Activated CD4-positive, alpha-beta T cell treated with anti-CD3 and anti-CD28 coated beads for 48 hours (primary cell): ENCODE measurements at regions not wholly inside any gene's neighbourhood (a gene's known extent, or its start where the extent isn't known, plus 50 kb on each side); places are given as distances from the start of the nearest gene placed in this dataset.

ENCODE experiments used
- DNase-seq: peaks from one replicate; pipeline ENCODE4 v3.0.0-alpha.2; 2020

DNA sequence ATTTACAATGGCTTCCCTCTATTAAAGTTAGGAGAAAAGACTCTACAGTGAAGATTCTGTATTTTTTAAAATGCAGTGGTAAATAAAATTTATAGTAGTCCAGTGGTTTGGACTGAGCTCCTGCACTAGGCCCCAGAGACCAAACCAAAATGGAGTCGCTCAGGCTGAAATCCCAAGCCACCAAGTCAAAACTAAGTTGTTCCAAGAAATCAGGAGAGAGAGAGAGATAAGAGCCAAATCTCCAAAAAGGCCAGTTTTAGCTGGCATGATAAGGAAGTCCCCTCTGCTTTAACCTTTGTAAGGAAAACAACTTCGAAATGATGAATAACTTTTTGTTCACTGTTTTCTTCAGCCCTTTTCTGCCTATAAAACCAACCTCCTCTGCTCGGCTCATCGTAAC lies 265.9 kb upstream of the KLF14 start:
- DNase-seq, result no peak

DNA sequence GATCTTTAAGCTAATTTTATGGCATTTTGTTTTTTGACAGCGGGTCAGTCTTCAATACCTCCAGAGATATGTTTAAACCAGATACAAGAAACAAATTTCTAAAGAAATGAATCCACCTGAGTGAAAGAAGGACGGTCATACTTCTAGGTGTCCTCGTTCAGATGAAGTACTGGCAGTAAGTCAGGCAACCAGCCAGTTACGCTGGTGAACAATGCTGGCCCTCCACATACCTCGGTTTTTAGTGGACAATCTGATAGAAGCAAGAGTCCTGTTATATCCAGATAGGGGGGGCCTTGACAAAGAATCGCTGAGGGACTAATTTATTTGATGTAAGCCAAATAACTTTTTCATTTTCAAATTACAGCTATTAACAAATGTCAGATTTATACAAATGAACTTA lies 266.4 kb upstream of the KLF14 start:
- DNase-seq, result no peak

DNA sequence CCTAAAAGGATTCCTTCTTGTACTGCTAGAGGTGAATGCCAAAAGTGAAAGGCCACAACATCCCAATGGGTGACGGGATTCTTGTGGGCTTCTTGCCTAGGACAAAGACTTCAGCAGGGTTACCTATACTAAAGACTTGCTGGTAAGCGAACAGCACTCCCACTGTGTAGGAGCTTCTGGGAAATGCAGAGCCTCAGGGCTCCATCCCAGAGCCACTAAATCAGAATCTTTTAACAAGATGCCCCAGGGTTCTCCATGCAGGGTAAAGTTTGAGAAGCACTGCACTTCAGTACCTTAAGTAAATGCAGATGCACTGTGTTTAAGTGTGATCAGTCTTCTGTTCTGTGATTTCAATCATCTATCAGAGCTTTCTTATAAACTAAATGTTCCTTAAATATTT lies 266.9 kb upstream of the KLF14 start:
- no peak for DNase-seq

DNA sequence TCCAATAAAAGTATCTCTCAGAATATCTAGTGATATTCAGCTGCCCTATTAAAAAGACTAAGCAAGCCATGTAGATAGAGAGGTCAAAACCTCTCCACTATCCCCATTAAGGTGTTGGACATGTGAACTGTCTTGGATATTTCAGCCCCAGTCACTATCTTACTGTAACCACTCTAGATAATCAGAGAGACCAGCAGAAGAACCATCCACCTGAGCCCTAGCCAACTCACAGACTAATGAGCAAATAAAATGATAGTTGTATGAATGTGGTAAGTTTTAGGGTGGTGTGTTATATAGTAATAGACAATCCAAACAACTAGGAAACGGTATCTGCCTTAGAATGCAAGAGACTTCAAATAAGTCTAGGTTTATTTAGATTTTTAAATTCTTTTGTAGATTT lies 268.6 kb upstream of the KLF14 start:
- no peak for DNase-seq

GRCh38 chr7:131003634-131004033 lies 269.6 kb upstream of the KLF14 start:
- DNase-seq, result no peak

DNA sequence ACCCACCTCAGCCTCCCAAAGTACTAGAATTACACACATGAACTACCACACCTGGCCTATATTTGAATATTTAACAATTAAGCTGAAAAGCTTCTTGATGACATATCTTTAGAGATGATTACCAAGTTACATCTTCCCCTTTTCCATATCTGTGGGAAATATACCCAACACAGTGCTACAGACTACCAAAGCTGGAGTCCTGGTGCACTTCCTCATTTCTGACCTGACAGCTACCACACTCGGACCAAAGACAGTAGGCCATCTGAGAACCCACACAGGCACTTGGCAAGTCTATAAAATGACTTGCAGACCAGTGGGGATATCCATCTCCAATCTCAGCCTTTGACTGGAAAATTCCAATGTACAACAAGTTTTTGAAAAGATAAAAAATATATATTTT lies 270.4 kb upstream of the KLF14 start:
- no peak for DNase-seq

DNA sequence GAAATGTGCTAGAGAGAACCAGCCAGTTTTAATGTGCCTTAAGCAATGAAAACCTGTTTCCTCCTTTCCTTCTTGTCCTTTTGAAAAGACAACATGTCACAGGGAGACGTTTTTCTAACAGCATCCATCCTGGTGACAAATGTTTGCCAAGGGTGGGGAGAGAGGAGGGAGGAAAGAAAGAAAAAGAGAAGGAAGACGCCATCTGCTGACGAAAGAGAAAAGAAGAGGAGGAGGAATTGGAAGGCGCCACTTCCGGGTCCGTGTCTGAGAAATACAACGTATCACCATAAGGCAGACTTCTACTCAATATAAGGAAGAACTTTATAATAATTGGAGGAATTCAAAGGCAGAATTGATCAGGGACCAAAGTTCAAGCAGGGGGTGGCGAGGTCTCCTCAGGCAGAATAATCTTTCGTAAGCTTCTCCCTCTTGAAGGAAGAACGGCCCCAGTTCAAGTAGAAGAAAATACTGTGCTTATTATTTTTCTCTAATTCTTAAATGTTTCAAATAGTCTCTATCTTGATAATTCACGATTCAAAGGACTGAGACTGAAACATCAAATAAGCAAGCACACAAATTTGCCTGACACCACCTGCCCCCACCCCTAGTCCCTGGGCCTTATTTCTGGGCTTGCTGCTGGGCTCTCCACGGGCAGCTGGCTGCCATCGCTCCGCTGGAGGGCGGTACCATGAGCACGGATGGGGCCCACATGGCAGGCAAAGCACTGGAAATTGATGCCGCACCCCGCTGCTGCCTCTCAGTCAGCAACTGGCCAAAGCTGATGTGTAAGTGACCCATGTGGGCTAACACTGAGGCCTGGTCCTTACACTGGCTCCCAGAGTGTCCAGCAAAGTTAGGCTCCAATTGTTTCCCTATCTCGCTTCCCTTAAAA lies 273.7 kb upstream of the KLF14 start:
- peak; percentile 76 for DNase-seq

DNA sequence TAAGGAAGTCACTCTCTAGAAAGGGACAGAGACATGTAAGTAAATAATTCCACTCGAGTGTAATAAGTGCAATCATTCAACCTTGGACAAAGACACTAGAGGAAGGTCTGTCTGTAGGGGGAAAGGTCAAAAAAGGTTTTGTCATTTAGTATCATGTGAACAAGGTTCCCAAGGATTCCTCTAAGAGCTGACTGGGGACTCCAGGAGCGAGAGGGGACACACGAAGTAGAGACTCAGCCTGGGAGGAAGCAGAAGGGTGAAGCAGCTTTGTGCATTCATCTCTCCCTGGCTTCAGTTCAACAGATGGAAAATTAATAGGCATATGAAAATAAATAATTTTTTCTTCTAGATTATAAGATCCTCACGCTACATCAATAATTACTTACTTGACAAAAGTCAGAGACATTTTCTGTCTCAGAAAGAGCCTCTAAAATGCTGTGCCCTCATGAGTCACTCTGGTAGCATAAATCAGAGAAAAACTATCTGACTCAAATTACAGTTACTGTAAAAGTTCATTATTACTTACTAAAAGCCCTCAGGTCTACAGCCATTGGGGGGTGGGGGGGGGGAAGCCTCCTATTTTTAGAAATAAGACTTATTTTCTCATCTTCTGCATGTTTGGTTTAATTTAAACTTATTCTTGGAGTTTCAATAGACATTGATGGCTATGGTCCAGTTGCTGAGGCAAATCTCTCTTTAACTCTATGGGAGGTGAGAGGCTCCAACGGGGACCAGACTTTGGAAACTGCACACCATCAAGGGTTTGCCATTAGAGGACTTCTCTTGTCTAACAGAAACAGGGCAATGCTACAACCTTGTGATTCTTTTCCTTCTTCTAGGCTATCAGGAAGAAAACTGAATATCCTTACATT lies 275.1 kb upstream of the KLF14 start:
- DNase-seq, result no peak

- DNase-seq, result no peak
These were observed 276.2 kb upstream of the KLF14 start for GRCh38 chr7:131010029-131010716.

DNA sequence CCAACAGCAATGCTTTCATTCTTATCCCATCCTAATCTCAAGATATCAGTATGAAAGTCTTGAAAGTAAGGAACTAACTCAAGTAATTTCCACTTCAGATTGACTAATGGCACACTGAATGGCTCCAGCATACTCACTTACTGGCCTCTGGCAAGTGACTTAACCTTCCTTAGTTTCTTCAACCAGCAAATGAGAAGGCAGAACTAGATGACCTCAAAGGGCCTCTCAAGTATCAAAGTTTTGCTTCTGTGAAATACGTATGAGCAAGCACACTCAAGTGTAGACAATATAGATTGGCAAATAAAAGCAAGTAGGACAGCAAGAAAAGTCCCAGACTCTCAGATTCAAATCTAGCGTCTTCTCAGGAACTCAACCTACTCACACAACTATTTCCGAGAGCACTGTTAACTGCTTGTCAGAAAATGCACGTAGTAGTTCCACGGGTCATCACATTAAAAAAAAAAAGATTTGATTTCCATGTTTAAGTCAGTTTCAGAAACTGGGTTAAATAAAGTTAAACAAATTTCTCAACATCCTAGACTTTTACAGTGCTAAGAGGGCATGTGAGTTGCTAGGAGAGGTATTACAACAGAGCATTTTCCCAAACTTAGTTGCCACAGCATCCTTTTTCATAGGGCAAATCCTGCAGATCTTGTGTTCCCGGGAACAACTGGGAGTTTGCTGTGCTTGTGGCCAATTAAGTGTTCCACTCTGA lies 276.9 kb upstream of the KLF14 start:
- DNase-seq, result no peak

DNA sequence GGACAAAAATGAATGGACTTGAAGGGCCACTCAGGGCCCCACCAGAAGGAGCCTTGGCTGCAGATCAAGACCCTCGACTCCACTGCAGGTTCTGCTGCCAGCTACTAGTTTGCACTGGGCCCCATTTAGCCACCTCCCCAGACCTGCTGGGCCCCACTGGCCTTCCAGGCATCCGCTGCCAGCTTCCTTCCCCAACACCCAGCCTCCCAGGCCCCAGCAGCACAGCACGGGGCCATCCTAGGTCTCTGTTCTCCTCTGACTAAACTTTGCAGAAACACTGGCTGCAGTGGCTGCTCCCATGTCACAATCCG lies 277.4 kb upstream of the KLF14 start:
- peak; percentile 63 for DNase-seq

DNA sequence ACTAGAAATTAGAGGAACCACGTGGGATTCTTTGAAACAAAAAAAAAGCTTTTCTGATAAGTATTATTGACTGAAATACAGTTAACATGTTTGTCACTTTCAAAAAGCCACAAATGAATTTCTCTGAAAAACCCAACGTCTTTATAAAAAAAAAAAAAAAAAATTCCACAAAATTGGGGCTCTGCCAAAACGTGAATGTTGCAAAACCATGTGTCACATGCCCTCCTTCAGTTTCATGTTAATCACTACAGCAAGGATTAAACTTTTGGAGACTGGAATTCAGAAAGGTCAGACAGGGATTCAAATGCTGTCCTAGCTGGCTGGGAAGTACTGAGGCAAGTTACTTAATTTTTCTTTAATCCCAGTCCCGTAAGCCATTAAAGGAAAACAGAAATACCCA lies 278.0 kb upstream of the KLF14 start:
- DNase-seq, result no peak

DNA sequence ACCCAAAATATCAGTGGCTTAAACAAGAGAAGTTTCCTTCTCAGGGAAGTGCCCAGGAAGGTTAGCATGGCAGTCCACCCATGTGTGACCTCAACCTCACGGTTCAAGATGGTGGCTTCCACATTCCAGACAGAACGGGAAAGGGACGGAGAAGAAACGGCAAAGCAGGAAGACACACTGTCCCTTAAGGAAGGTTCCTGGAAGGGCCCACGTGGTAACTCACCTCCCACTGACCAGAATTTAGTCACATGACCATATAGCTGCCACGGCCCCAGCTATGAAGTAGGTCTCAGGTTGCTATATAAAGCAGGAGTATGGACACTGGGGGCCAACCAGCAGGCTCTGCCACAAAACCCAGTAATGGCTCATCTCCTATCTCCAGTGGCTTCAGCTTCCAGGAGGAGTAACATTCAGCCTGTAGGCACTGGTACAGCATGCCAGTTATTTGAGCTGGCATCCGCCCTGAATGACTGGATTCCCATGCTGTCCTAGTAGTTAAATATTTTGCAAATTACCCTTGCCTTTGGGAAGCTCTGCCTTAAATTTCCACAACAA lies 278.5 kb upstream of the KLF14 start:
- no peak for DNase-seq

DNA sequence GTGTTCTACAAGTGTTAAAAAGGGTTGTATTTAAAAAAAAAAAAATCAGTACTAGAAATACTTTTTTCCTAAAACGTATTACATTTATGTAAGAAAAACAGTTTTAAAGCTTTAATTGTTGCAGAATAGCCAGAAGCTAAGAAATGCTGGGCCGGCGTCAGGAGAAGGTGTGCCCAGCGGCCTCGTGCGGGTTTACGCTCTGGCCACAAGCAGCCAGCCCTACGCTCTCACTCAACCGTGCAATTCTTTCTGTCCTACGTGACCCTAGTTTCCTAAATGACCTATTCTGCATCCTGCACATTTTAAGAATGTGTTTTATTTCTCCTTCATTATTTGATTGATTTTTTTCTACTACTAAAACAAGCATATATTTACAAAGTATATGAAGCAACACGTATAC lies 279.7 kb upstream of the KLF14 start:
- DNase-seq, result no peak

- DNase-seq, result no peak
These were observed 281.1 kb upstream of the KLF14 start for GRCh38 chr7:131014906-131015656.

DNA sequence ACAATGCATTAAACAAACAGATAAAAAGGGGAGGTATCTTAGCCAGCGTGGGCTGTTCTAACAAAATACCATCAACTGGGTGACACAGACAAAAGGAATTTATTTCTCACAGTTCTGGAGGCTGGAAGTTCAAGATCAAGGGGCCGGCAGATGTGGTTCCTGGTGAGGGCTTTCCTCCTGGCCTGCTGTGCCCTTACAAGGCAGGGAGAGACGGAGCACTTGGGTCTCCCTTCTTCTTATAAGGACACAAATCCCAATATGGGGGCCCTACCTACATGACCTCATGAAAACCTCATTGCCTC lies 281.6 kb upstream of the KLF14 start:
- DNase-seq, result no peak

DNA sequence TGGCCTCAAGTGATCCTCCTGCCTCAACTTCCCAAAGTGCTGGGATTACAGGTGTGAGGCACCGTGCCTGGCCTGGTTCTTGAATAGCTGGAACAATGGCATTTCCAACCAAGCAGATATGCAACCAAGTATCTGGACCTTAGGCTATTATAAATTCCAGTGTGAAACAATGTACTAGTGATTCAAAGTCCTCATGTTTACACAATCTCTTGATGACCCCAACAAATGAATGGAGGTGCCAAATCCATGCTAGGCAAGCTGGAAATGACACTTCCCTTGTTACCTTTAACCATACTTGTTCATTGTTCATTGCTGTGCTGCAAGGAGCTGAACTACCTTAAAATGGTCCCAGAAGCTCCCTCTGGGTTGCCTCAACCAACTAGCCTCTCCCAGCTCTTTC lies 282.2 kb upstream of the KLF14 start:
- DNase-seq, result no peak

DNA sequence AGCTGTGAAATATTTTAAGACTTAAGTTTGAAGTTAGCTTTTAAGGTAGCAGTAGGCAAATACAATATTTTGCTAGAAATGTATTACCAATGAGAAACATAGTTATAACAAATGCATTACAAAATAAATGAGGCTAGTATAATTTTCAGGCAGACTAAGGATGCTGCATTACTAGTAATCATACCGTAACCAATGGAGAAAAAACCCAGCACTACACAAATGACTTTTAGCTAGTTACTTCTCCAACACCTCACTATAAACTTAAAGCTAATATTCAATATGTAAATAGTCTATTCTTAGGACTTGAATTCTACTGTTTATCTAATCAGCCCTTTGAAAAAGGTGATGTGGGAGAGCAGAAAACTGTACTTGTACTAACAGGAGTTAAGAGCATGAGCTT lies 285.3 kb upstream of the KLF14 start:
- no peak for DNase-seq

GRCh38 chr7:131020759-131021261 lies 286.8 kb upstream of the KLF14 start:
- DNase-seq, result no peak

DNA sequence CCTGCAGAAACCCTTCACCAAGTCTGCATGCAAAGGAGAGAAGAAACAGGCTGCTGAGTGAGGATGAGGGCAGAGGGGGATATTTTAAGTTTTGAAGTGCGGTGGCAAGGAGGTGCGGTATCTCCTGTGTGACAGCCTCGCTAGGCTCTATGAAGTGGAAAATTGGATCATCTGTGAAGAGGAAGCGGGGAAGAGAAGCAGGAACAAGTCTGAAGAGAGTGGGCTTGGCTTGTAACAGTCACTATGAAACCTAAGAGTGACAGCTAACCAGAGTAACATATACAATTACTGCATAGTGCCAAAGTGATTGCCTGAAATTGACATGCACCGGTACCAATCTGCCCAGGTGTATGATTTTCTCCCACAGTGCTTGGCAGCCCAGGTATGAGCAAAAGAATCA lies 287.5 kb upstream of the KLF14 start:
- DNase-seq, result no peak

DNA sequence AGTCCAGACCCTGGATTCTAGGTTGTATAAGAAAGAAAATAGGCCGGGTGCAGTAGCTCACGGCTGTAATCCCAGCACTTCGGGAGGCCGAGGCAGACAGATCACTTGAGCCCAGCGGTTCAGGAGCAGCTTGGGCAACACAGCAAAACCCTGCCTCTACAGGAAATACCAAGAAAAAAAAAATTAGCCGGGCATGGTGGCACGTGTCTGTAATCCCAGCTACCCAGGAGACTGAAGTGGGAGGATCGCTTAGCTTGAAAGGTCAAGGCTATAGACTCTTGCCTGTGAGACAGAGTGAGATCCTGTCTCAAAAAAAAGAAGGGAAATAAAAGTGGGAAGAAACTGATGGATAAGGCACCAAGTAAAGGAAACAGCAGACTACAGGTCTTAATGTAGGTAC lies 287.9 kb upstream of the KLF14 start:
- DNase-seq, result no peak
